PC-9 (cell line): ENCODE measurements at regions not wholly inside any gene's neighbourhood (a gene's known extent, or its start where the extent isn't known, plus 50 kb on each side); places are given as distances from the start of the nearest gene placed in this dataset.

ENCODE experiments used
- BruUV-seq: library from RNA; stranded (reverse); fragments of 400-500 nt; replicated peaks from 2 replicates; lab custom pipeline; 2021; lab: Mats Ljungman, UMichigan
- CTCF ChIA-PET: fragments of 300-600 bp; sonication (Branson Sonifier 250); formaldehyde crosslinking; loops from one replicate; lab custom pipeline; 2022; ENCODE audit warnings: antibody characterized with exemption; lab: Charles Lee
- POLR2A ChIA-PET: fragments of 300-600 bp; sonication (Branson Sonifier 250); formaldehyde crosslinking; loops from one replicate; lab custom pipeline; 2022; ENCODE audit warnings: antibody characterized with exemption; ENCODE audit not compliant: unreplicated experiment; lab: Charles Lee
- DNase-seq, 2 experiments: peaks; one replicate each; pipeline versions ENCODE4 v3.0.0 to v3.0.0-alpha.2; 2015 to 2022; ENCODE audit warnings: mixed read lengths in 1 of 2
- H2AFZ ChIP-seq: fragments of 200-600 bp; sonication (generic); 2 replicates; pipeline ENCODE4 v1.8.1; 2017; ENCODE audit warnings: antibody characterized with exemption
- H3F3A ChIP-seq: fragments of 200-600 bp; sonication (generic); 2 replicates; pipeline ENCODE4 v1.8.1; 2017; ENCODE audit warnings: antibody characterized with exemption, mild to moderate bottlenecking, low read depth; ENCODE audit not compliant: insufficient read depth
- H3K27ac ChIP-seq: fragments of 200-600 bp; sonication (generic); 2 replicates; pipeline ENCODE4 v1.6.1; 2016; ENCODE audit warnings: mixed run types
- H3K27me3 ChIP-seq: fragments of 200-600 bp; sonication (generic); 2 replicates; pipeline ENCODE4 v1.6.1; 2016; ENCODE audit warnings: low read depth, mixed run types; ENCODE audit not compliant: insufficient read depth
- H3K36me3 ChIP-seq: fragments of 200-600 bp; sonication (generic); 2 replicates; pipeline ENCODE4 v1.6.1; 2016; ENCODE audit warnings: low read depth, mixed run types
- H3K4me1 ChIP-seq: fragments of 200-600 bp; sonication (generic); replicated peaks from 2 replicates; pipeline ENCODE4 v1.6.1; 2016; ENCODE audit warnings: mixed run types; ENCODE audit not compliant: insufficient read depth
- H3K4me2 ChIP-seq: fragments of 200-600 bp; sonication (generic); 2 replicates; pipeline ENCODE4 v1.6.1; 2017; ENCODE audit warnings: mixed run types
- H3K4me3 ChIP-seq: fragments of 200-600 bp; sonication (generic); 2 replicates; pipeline ENCODE4 v1.6.1; 2016; ENCODE audit warnings: mixed run types
- H3K79me2 ChIP-seq: fragments of 200-600 bp; sonication (generic); 2 replicates; pipeline ENCODE4 v1.6.1; 2017; ENCODE audit warnings: low read depth, mixed run types
- H3K9me2 ChIP-seq: fragments of 200-600 bp; sonication (generic); 2 replicates; pipeline ENCODE4 v1.8.1; 2017; ENCODE audit warnings: mild to moderate bottlenecking; ENCODE audit not compliant: insufficient read depth
- H3K9me3 ChIP-seq: fragments of 200-600 bp; sonication (generic); 2 replicates; pipeline ENCODE4 v1.8.1; 2016; ENCODE audit warnings: low read depth; ENCODE audit not compliant: insufficient read depth
- H4K20me1 ChIP-seq: fragments of 200-600 bp; sonication (generic); 2 replicates; pipeline ENCODE4 v1.8.1; 2017; ENCODE audit not compliant: insufficient read depth
- EZH2 ChIP-seq: fragments of 200-600 bp; sonication (generic); IDR thresholded peaks from 2 replicates; pipeline ENCODE4 v1.8.0; 2017; ENCODE audit warnings: antibody characterized with exemption, low read depth
- intact Hi-C: fragments of 100-400 bp; cut with micrococcal nuclease; formaldehyde crosslinking; loops from one replicate; pipeline ENCODE4 v1.10.0; 2022; ENCODE audit not compliant: unreplicated experiment
- TF ChIP-seq, protein P1 (sequence below): fragments of 200-600 bp; sonication (generic); conservative IDR thresholded peaks from 2 replicates; pipeline ENCODE4 v1.6.1; 2017; ENCODE audit warnings: mixed run types, antibody characterized with exemption, mild to moderate bottlenecking, moderate library complexity

DNA sequence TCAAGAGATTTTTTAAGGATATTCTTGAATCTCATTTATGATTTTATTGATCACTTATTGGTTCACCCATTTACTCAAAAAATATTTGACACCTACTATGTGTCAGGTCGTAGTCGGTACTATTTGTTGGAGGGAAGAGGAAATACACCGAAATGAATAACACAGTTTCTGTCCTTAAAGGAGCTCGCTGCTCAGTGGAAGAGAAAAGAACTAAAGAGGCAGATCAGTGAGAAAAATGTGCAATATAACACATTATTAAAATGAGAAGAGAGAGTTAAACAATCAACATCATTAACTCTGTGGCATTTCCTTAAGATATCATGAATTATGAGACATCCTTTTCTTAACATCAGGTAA is 56.1 kb upstream of the ADAMTS9 start:
- H3K27me3 ChIP-seq: no peaks in the 10 kb centered on the region
- intact Hi-C loops: no loop called here
- no peaks in the 10 kb centered on the region for H3F3A ChIP-seq
- H4K20me1 ChIP-seq: no peaks in the 10 kb centered on the region
- no peaks in the 10 kb centered on the region for H3K4me1 ChIP-seq
- ChIA-PET POLR2A (no interaction called here), CTCF (no interaction called here)
- no TSS peak for BruUV-seq
- H2AFZ ChIP-seq: no peak overlapping the region
- no peak overlapping the region for H3K27ac ChIP-seq
- H3K36me3 ChIP-seq: no peaks in the 10 kb centered on the region
- H3K4me3 ChIP-seq: no peak overlapping the region
- H3K9me3 ChIP-seq: no peaks in the 10 kb centered on the region
- no peaks in the 10 kb centered on the region for H3K9me2 ChIP-seq
- TF ChIP-seq, protein P1, sequence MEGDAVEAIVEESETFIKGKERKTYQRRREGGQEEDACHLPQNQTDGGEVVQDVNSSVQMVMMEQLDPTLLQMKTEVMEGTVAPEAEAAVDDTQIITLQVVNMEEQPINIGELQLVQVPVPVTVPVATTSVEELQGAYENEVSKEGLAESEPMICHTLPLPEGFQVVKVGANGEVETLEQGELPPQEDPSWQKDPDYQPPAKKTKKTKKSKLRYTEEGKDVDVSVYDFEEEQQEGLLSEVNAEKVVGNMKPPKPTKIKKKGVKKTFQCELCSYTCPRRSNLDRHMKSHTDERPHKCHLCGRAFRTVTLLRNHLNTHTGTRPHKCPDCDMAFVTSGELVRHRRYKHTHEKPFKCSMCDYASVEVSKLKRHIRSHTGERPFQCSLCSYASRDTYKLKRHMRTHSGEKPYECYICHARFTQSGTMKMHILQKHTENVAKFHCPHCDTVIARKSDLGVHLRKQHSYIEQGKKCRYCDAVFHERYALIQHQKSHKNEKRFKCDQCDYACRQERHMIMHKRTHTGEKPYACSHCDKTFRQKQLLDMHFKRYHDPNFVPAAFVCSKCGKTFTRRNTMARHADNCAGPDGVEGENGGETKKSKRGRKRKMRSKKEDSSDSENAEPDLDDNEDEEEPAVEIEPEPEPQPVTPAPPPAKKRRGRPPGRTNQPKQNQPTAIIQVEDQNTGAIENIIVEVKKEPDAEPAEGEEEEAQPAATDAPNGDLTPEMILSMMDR: no peak
- no peak for TF ChIP-seq EZH2
- no peak overlapping the region for H3K4me2 ChIP-seq
- DNase-seq: no peak
- H3K79me2 ChIP-seq: no peaks in the 10 kb centered on the region

DNA sequence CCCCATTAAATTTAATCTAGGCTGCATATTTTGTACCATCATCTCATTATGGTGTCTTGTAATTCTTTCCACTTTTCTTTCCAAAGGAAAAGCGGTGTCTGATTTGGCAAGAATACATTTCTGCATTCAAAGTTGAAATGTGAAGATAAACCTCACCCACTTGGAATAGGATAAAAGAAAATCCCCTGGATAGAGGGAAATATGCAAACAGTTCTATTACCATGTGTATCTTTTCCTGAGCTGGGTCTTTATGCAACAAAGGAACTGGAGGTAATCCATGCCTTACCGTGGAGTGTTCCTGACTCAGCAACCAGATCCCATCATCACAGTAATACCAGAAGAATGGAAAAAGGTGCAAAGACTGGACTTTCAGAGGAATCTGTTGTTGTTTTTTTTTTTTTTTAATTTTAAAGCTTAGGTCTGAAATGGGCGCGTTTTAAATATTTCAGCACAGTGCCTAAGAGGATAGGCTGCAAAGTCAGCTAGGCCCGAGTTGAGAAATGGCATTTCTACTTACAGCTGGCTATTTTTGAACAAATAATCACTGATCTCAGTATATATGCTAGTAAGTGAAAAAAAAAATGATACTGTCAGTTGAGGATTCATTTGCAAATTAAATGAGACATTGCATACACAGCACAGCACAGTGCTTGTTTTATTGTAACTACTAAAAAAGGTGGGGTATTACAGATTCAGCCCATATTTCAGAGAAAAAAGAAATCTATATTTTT is 55.5 kb upstream of the ADAMTS9 start:
- Histone ChIP-seq H3K27me3 (no peaks in the 10 kb centered on the region), H3K9me3 (no peaks in the 10 kb centered on the region), H3K4me3 (no peak overlapping the region), H3K4me1 (no peaks in the 10 kb centered on the region), H3K4me2 (no peak overlapping the region), H3K79me2 (no peaks in the 10 kb centered on the region), H3K9me2 (no peaks in the 10 kb centered on the region), H4K20me1 (no peaks in the 10 kb centered on the region), H3K27ac (no peak overlapping the region), H3F3A (no peaks in the 10 kb centered on the region), H2AFZ (no peak overlapping the region), H3K36me3 (no peaks in the 10 kb centered on the region)
- no peak for DNase-seq
- no peak for TF ChIP-seq EZH2
- TF ChIP-seq, protein P1: no peak
- intact Hi-C loops: no loop called here
- no TSS peak for BruUV-seq
- ChIA-PET POLR2A (no interaction called here), CTCF (no interaction called here)

DNA sequence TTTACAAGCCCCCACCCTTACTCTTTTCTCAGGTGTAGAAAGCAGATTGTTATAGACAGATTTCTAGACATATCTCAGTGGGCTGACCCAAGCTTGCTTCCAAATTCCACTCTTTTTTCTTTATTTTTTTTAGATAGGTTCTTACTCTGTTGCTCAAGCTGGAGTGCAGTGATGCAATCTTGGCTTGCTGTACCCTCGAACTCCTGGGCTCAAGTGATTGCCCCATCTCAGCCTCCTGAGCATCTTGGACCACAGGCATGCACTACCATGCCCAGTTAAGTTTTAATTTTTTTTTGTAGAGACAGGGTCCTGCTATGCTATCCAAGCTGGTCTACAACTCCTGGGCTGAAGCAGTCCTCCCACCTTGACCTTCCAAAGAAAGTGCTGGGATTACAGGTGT is 53.5 kb upstream of the ADAMTS9 start:
- Histone ChIP-seq H3K27me3 (no peaks in the 10 kb centered on the region), H3K4me1 (no peaks in the 10 kb centered on the region), H3K4me2 (no peak overlapping the region), H2AFZ (no peak overlapping the region), H3K4me3 (no peak overlapping the region), H3K9me3 (no peaks in the 10 kb centered on the region), H3K36me3 (no peaks in the 10 kb centered on the region), H4K20me1 (no peaks in the 10 kb centered on the region), H3K79me2 (no peaks in the 10 kb centered on the region), H3F3A (no peaks in the 10 kb centered on the region), H3K9me2 (no peaks in the 10 kb centered on the region), H3K27ac (no peak overlapping the region)
- no peak for TF ChIP-seq EZH2
- TF ChIP-seq, protein P1: no peak
- no peak for DNase-seq
- intact Hi-C loops: no loop called here
- POLR2A ChIA-PET: no interaction called here
- no TSS peak for BruUV-seq
- CTCF ChIA-PET: no interaction called here
